Dendritic cell treated with granulocyte-macrophage colony-stimulating factor and Interleukin-4, amounts not matched to agents 40 ng/mL and 50 ng/mL, for 4 days (primary cell): ENCODE measurements at regions not wholly inside any gene's neighbourhood (a gene's known extent, or its start where the extent isn't known, plus 50 kb on each side); places are given as distances from the start of the nearest gene placed in this dataset.
"Not testable (repeated sequence)": the region's sequence is repeated elsewhere in the genome, so short reads cannot be mapped to it uniquely, and the experiment has no call there.

Source experiments
- H3K27ac Mint-ChIP-seq: one replicate; pipeline ENCODE4 v1.8.0; 2022; ENCODE audit warnings: mild to moderate bottlenecking, mixed read lengths
- H3K27me3 Mint-ChIP-seq: one replicate; pipeline ENCODE4 v1.8.0; 2022; ENCODE audit warnings: mild to moderate bottlenecking, mixed read lengths
- H3K36me3 Mint-ChIP-seq: one replicate; pipeline ENCODE4 v1.8.0; 2022; ENCODE audit warnings: low read depth, mixed read lengths
- H3K4me1 Mint-ChIP-seq: one replicate; pipeline ENCODE4 v1.8.0; 2022; ENCODE audit warnings: low read depth, mixed read lengths
- H3K4me3 Mint-ChIP-seq: one replicate; pipeline ENCODE4 v1.8.0; 2022; ENCODE audit warnings: mild to moderate bottlenecking, moderate library complexity, mixed read lengths
- H3K9me3 Mint-ChIP-seq: one replicate; pipeline ENCODE4 v1.8.0; 2022; ENCODE audit warnings: mixed read lengths
- intact Hi-C: fragments of 100-400 bp; cut with micrococcal nuclease; formaldehyde crosslinking; loops from one replicate; pipeline ENCODE4 v1.15.0; 2022

- Mint-ChIP-seq H3K4me3 (no peak overlapping the region), H3K27ac (no peak overlapping the region), H3K9me3 (no peaks in the 10 kb centered on the region), H3K27me3 (peaks cover 31% of the 10 kb centered on the region), H3K4me1 (peaks cover 31% of the 10 kb centered on the region), H3K36me3 (peaks cover 7% of the 10 kb centered on the region)
- intact Hi-C loops, result no loop called here
Observed at GRCh38 chr3:87796843-87797185, 262.0 kb downstream of the CGGBP1 start.

DNA sequence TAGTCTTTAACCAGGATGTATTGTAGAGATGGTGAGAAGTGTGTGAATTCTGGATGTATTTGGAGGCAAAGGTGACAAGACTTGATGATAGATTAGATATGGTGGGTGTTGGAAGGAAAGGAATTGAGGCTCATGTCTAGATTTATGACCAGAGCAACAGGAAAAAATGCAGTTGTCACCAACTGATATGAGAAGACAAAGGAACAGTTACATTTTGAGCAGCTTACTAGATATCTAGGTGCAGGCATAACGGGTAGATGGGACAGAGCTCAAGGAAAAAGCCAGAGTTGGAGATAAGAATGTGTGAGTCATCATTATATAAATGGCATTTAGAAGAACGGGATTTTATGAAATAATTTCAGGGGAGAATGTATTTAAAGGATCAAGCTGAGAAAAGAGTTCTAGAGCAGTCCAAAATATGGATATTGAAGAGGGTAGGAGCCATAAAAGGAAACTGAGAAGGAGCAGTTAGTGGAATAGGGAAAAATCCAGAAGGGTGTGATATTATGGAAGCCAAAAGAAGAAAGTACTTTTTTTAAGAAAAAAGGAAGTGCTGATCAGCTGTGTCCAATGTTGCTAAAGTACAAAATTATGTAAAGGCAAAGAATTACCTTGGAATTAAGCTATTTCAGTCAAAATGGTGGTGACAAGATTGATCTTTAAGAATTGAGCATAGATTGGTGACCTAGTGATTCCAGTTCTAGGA is 262.5 kb downstream of the CGGBP1 start:
- intact Hi-C loops, result no loop called here
- H3K27ac Mint-ChIP-seq, result no peak overlapping the region
- H3K4me3 Mint-ChIP-seq, result no peak overlapping the region
- H3K9me3 Mint-ChIP-seq, result no peaks in the 10 kb centered on the region
- H3K27me3 Mint-ChIP-seq, result peaks cover 34% of the 10 kb centered on the region
- H3K36me3 Mint-ChIP-seq, result peaks cover 7% of the 10 kb centered on the region
- H3K4me1 Mint-ChIP-seq, result peaks cover 31% of the 10 kb centered on the region

DNA sequence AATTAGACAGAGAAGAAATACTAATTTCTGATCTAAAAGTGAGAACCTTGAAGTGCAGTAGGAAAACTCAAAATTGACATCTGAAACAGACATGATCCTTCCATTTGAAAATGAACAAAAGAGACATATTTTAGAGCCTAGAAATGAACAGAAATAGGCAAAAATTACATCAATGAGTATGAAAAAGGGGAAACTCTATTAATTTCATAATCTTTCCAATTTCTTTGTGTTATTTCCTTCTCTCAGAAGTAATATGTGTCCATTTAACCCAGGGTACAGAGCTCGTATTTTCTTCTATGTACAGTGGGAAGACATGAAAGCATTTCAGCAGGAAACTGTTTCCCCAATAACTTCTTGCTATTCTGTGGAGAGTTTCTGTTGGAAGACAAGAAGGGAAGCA is 263.1 kb downstream of the CGGBP1 start:
- intact Hi-C loops, result no loop called here
- Mint-ChIP-seq H3K36me3 (peaks cover 7% of the 10 kb centered on the region), H3K4me1 (peaks cover 31% of the 10 kb centered on the region), H3K4me3 (no peak overlapping the region), H3K27ac (no peak overlapping the region), H3K9me3 (no peaks in the 10 kb centered on the region), H3K27me3 (peaks cover 34% of the 10 kb centered on the region)

- intact Hi-C loops, result loop anchor here (5.0 kb wide), 1 partner anchor 59 kb away; no protein-coding TSS in a partner anchor
- Mint-ChIP-seq H3K9me3 (no peaks in the 10 kb centered on the region), H3K27me3 (peaks cover 37% of the 10 kb centered on the region), H3K27ac (no peak overlapping the region), H3K4me3 (peak overlapping the region; percentile 96), H3K4me1 (peaks cover 31% of the 10 kb centered on the region), H3K36me3 (peaks cover 7% of the 10 kb centered on the region)
Observed at GRCh38 chr3:87793337-87793877, 265.4 kb downstream of the CGGBP1 start.

DNA sequence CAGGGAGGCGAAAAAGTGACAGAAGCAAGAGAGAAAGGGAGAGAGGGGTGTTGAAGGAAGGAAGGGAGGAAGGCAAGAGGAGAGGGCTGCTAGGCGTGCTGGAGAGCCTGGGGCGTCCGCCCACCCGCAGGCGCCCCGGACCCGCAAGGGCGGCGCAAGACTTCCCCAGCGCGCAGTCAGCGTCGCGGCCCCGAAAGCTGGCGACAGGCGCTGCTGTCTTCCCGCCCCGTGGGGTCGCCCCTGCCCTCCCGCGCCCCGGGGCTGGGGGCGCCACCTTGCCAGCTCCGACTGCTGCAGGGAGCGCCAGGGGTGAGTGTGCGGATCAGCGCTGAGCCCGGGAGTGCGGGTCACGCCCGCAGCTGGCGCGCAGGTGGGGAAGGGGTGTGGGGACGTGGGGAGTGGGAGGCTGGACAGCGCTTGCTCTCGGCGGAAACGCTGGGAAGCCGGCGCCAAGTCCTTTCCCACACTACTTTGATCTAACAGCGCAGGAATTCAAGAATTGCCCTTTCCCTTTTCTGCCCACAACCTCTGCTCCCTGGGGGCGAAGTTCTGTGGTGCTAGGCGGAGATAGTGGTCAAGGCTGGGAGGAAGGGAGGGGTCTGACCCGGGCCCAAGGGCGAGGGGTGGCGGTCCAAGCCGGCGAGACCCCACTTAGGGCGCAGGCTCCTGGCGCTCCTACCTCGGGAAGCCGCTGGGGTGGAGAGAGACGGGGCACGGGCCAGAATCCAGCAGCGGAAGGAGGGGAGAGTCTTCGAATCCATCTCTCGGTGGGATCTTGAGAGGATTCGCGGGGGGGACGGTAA is 266.1 kb downstream of the CGGBP1 start, which contains the start of gene HTR1F:
HTR1F (plus strand) TSS at position 173 of the 803 bp plus-strand sequence.
- peak within 1 kb of the TSS; percentile 72 for H3K27ac Mint-ChIP-seq
- H3K4me1 Mint-ChIP-seq, result peaks cover 31% of the 10 kb centered on the region
- H3K9me3 Mint-ChIP-seq, result no peaks in the 10 kb centered on the region
- intact Hi-C loops, result loop anchor here (5.0 kb wide), 1 partner anchor 60 kb away; no protein-coding TSS in a partner anchor
- peak within 1 kb of the TSS; percentile 96 for H3K4me3 Mint-ChIP-seq
- peaks cover 7% of the 10 kb centered on the region for H3K36me3 Mint-ChIP-seq
- H3K27me3 Mint-ChIP-seq, result peaks cover 37% of the 10 kb centered on the region

GRCh38 chr3:87792198-87792533 is 266.6 kb downstream of the CGGBP1 start:
- Mint-ChIP-seq H3K27ac (peak overlapping the region; percentile 72), H3K9me3 (no peaks in the 10 kb centered on the region), H3K36me3 (peaks cover 7% of the 10 kb centered on the region), H3K27me3 (peaks cover 37% of the 10 kb centered on the region), H3K4me1 (peaks cover 31% of the 10 kb centered on the region), H3K4me3 (peak overlapping the region; percentile 96)
- intact Hi-C loops, result loop anchor here (5.0 kb wide), 1 partner anchor 60 kb away; no protein-coding TSS in a partner anchor

GRCh38 chr3:87791248-87792027 is 267.4 kb downstream of the CGGBP1 start:
- Mint-ChIP-seq H3K36me3 (peaks cover 7% of the 10 kb centered on the region), H3K9me3 (no peaks in the 10 kb centered on the region), H3K27ac (no peak overlapping the region), H3K4me3 (no peak overlapping the region), H3K27me3 (peaks cover 37% of the 10 kb centered on the region), H3K4me1 (peaks cover 29% of the 10 kb centered on the region)
- intact Hi-C loops, result loop anchor here (5.0 kb wide), 1 partner anchor 61 kb away; no protein-coding TSS in a partner anchor

DNA sequence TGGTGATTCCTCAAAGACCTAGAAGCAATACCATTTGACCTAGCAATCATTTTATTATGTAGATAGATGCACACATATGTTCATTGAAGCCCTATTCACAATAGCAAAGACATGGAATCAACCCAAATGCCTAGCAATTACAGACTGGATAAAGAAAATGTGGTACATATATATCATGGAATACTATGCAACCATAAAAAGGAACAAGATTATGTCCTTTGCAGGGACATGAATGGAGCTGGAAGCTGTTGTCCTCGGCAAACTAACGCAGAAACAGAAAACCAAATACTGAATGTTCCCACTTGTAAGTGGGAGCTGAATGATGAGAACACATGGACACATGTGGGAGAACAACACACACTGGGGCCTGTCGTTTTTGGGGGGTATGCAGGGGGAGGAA is 269.8 kb downstream of the CGGBP1 start:
- H3K27ac Mint-ChIP-seq, H3K9me3 Mint-ChIP-seq, H3K36me3 Mint-ChIP-seq, H3K4me3 Mint-ChIP-seq, intact Hi-C loops: not testable (repeated sequence)
- Mint-ChIP-seq H3K27me3 (peaks cover 23% of the 10 kb centered on the region), H3K4me1 (peaks cover 19% of the 10 kb centered on the region)

GRCh38 chr3:87788516-87788915 is 270.3 kb downstream of the CGGBP1 start:
- Mint-ChIP-seq H3K9me3 (no peaks in the 10 kb centered on the region), H3K27ac (no peak overlapping the region), H3K4me3 (no peak overlapping the region), H3K36me3 (peaks cover 7% of the 10 kb centered on the region), H3K27me3 (peaks cover 20% of the 10 kb centered on the region), H3K4me1 (peaks cover 16% of the 10 kb centered on the region)
- intact Hi-C loops, result no loop called here

GRCh38 chr3:87780811-87781210 is 278.0 kb downstream of the CGGBP1 start:
- H3K9me3 Mint-ChIP-seq, result peaks cover 22% of the 10 kb centered on the region
- intact Hi-C loops, result no loop called here
- H3K27ac Mint-ChIP-seq, result no peak overlapping the region

DNA sequence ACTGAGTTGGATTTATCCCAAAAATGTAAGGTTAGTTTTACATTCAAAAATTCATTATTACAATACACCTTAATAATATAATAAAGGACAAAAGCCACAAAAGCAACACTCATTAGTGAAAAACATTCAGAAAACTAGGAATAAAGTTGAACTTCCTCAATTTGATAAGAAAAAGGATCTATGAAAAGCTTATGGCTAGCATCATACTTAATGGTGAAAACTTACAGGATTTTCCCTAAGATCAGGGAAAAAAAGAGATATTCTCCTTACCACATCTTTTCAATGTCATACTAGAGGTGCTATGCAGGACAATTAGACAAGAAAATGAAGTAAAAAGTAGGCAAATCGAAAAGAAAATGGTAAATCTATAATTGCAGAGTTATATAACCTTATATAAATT is 279.9 kb downstream of the CGGBP1 start:
- no peaks in the 10 kb centered on the region for H3K27me3 Mint-ChIP-seq
- no peak overlapping the region for H3K27ac Mint-ChIP-seq
- no peak overlapping the region for H3K4me3 Mint-ChIP-seq
- peaks cover 11% of the 10 kb centered on the region for H3K36me3 Mint-ChIP-seq
- H3K9me3 Mint-ChIP-seq, result peaks cover 36% of the 10 kb centered on the region
- intact Hi-C loops, result no loop called here
- H3K4me1 Mint-ChIP-seq, result no peaks in the 10 kb centered on the region

More at GRCh38 chr3:87780811-87781210, 278.0 kb downstream of the CGGBP1 start:
- no peaks in the 10 kb centered on the region for H3K4me1 Mint-ChIP-seq
- H3K27me3 Mint-ChIP-seq, result no peaks in the 10 kb centered on the region
- no peak overlapping the region for H3K4me3 Mint-ChIP-seq
- H3K36me3 Mint-ChIP-seq, result peaks cover 11% of the 10 kb centered on the region

DNA sequence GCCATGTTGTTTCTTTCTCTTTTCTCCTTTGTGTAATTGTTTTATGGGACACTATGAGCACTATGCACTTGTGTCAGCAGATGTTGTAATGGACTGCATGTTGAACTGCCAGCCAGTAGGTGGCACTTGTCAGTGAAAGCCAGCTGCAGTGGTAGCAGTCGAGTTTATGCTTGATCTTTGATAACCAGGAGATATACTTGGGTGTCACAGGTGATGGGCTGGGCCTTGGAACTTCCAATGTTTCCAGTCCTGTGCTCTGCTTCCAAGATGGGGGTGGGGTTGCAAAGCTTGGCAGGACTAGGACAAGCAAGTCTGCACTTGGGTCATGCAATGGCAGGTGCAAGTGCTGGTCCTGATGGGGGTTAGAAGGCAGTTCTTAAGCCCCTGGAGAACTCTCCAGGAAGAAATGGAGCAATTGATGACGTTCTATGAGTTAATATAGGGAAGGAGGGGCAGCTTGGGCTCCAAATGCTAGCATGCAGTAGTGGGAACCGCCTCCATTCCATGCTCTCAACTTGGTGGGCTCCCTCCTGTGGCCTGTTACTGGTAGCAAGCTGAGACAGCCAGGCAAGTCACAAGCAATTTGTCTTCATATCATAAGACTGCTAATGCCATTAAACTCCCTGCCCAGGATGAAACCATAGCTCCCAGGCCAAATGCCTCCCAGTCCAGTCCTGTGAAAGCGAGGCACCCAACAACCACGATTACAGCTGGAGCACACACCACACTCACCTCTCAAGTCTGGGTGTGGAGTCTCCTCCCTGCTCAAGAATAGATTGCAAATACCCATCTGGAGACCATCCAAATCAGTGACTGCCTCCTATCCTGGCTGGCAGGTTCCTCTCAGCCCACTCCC is 287.2 kb downstream of the CGGBP1 start:
- Mint-ChIP-seq H3K9me3 (peaks cover 22% of the 10 kb centered on the region), H3K36me3 (peaks cover 1% of the 10 kb centered on the region), H3K27me3 (no peaks in the 10 kb centered on the region), H3K4me3 (no peak overlapping the region), H3K27ac (no peak overlapping the region), H3K4me1 (no peaks in the 10 kb centered on the region)
- intact Hi-C loops, result loop anchor here (1.0 to 5.0 kb wide), 2 partner anchors 232 to 419 kb away; no protein-coding TSS in a partner anchor

DNA sequence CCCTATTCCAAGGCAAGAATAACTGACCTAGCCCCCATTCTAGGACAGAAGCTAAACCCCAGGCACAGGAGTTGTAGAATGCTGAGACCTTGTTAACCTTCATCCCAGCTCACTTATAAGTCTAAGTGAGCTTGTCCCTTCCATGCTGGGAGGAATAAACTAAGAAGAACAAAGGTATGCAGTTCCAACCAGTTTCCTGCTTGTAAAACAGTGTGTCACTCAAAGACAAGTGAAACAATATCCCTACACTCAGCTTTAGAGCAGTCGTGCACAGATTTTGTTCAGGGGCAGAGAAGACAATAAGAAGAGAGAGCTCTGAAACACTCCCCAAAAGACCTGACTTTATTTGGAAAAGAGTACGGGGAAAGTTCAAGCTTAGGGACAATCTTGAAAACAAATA is 292.1 kb downstream of the CGGBP1 start:
- Mint-ChIP-seq H3K4me3 (no peak overlapping the region), H3K9me3 (no peaks in the 10 kb centered on the region), H3K36me3 (no peaks in the 10 kb centered on the region), H3K27me3 (no peaks in the 10 kb centered on the region), H3K4me1 (no peaks in the 10 kb centered on the region), H3K27ac (no peak overlapping the region)
- intact Hi-C loops, result loop anchor here (5.0 kb wide), 1 partner anchor 341 kb away; no protein-coding TSS in a partner anchor
